Fibroblast of pulmonary artery (primary cell): ENCODE measurements at regions not wholly inside any gene's neighbourhood (a gene's known extent, or its start where the extent isn't known, plus 50 kb on each side); places are given as distances from the start of the nearest gene placed in this dataset.

Source experiments
- DNase-seq: peaks from one replicate; pipeline ENCODE4 v3.0.0-alpha.2; 2010; ENCODE audit warnings: low read depth
- H3K4me3 ChIP-seq: replicated peaks from 2 replicates; pipeline ENCODE4 v1.5.1; 2011; ENCODE audit warnings: low read depth, mild to moderate bottlenecking, control low read depth, low read length, moderate library complexity
- CTCF ChIP-seq: IDR thresholded peaks from 2 replicates; pipeline ENCODE4 v1.5.1; 2011; ENCODE audit warnings: mild to moderate bottlenecking, control low read depth, low read length, inconsistent platforms; ENCODE audit errors: missing control alignments

- TF ChIP-seq CTCF: no peak
- no peak overlapping the region for H3K4me3 ChIP-seq
- no peak for DNase-seq
Observed at GRCh38 chr4:167784826-167785225, 307.5 kb upstream of the ANXA10 start.

GRCh38 chr4:167785523-167785922 is 306.8 kb upstream of the ANXA10 start:
- no peak for TF ChIP-seq CTCF
- DNase-seq: no peak
- H3K4me3 ChIP-seq: no peak overlapping the region

DNA sequence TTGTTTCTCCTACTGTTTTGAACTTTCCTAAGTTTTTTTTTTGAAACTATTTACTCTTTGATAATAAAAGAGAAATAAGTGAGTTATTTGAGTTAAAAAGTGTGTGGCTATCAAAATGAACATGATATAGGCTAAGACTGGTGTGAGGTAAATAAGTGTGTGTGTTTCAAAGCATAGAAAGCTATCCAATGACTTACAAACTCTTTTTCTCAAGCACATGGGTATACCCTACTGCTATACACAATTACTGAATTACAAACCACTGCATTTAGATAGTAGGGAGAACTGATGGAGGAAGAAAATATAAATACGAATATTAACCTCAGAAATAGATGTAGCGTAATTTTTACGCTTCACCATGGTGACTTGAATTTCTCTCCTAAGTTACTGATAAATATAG is 305.8 kb upstream of the ANXA10 start:
- no peak for DNase-seq
- H3K4me3 ChIP-seq: no peak overlapping the region
- no peak for TF ChIP-seq CTCF

DNA sequence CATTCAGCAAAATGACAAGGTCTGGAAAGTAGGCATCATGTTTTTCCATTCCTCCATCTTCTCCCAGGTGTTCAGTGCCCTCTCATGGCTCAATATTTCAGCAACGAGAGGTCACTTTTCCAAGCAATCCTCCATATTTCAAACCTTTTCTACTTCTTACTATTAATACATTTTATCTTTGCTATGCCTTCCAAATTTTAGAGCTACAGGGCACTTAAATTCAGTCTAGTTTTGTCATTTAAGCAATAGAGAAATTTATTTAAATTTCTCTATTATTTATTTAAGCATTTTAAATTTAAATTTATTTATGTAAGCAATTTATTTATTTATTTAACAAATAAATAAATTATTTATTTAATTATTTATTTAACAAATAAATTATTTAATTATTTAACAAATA is 305.1 kb upstream of the ANXA10 start:
- no peak overlapping the region for H3K4me3 ChIP-seq

DNA sequence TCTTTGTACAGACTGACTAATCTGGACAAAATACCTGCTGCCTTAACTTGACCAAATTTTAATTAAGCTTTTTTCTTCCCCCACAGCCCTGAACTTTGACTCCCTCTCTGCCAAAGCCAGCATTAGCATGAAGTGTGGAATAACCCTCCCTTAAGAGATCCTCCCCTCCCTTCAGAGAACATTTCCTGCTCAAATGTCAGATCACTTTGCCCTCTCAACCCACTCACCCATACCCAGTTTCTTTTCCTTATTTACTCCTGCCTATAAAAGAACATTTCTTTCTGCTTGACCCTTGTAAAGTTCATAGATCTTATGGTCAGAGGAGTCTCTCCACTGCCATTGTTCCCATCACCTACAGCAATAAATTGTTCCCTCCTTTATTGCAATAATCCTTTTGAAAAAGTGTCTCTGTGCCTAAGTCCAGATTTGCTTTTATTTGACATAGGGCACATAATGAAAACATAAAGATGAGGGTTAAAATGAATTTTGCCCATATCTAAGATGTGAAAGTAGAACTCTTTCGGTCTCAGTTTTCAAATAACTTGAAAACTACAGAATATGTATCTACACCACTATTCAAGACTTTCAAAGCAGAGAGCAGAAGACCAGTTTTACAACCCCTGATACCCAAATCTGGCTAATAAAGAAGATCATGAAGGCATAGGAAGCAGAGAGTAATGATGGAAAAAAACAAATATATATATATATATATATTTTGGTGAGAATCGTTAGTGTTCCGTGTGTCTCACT is 289.7 kb upstream of the ANXA10 start:
- TF ChIP-seq CTCF: no peak
- no peak overlapping the region for H3K4me3 ChIP-seq
- no peak for DNase-seq

More for the DNA sequence above, 305.1 kb upstream of the ANXA10 start:
- no peak for DNase-seq
- no peak for TF ChIP-seq CTCF

GRCh38 chr4:167811958-167812357 is 280.4 kb upstream of the ANXA10 start:
- DNase-seq: no peak
- TF ChIP-seq CTCF: no peak
- no peak overlapping the region for H3K4me3 ChIP-seq

DNA sequence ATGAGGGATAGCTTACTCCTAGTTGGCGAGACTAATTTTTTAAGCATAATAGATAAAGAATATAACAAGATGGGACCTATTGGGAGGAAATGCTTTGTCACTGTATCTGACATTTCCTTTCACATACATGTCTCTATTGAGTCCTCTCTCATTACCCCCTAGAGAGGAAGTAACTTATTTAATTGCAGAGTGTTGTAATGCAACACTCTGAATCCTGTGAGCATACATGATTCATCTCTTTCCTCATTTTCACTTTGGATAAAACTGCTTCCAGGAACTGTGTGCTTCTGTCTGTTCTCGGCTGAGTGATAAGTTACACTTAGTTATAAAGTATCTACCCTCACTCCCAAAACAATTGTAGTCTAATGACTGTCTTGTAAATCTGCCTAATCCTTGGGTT is 266.1 kb upstream of the ANXA10 start:
- peak; percentile 36 for DNase-seq

More for the DNA sequence above, 266.1 kb upstream of the ANXA10 start:
- no peak overlapping the region for H3K4me3 ChIP-seq
- TF ChIP-seq CTCF: no peak
